Psoas muscle (tissue), 7 donors: ENCODE measurements at regions not wholly inside any gene's neighbourhood (a gene's known extent, or its start where the extent isn't known, plus 50 kb on each side); places are given as distances from the start of the nearest gene placed in this dataset.

ENCODE experiments used
- ATAC-seq, 4 donors: fragments of 200-7000 bp; cut with Tn5 transposase; one replicate each; pipeline ENCODE4 v1.9.1; 2020; ENCODE audit warnings: moderate library complexity in 3 of 4, mild to moderate bottlenecking in 2 of 4
- DNase-seq, 2 donors: peaks; one replicate each; pipeline ENCODE4 v3.0.0-alpha.2; 2020
- H3K27ac ChIP-seq: fragments of 200-600 bp; one replicate; pipeline ENCODE4 v1.8.0; 2022
- H3K27me3 ChIP-seq, 3 donors: fragments of 200-600 bp in 1 of 3; one replicate each; pipeline versions ENCODE4 v1.6.1 to v1.8.0; 2013 to 2022; ENCODE audit warnings: low read length in 2 of 3, mild to moderate bottlenecking in 2 of 3, moderate library complexity in 1 of 3; ENCODE audit not compliant: insufficient read depth in 3 of 3
- H3K36me3 ChIP-seq, 2 donors: fragments of 200-600 bp in 1 of 2; one replicate each; pipeline versions ENCODE4 v1.6.1 to v1.8.0; 2013 to 2022; ENCODE audit warnings: low read depth in 1 of 2, mild to moderate bottlenecking in 1 of 2, moderate library complexity in 1 of 2; ENCODE audit not compliant: insufficient read depth in 1 of 2
- H3K4me1 ChIP-seq: fragments of 200-600 bp; one replicate; pipeline ENCODE4 v1.8.0; 2022
- H3K4me3 ChIP-seq: fragments of 200-600 bp; one replicate; pipeline ENCODE4 v1.8.0; 2022; ENCODE audit warnings: mild to moderate bottlenecking
- H3K9me3 ChIP-seq: fragments of 200-600 bp; one replicate; pipeline ENCODE4 v1.8.0; 2022
- WGBS, 3 donors: extraction: QIAGEN DNeasy Blood & Tissue Kit; methylation state at CpG; one replicate each; pipeline versions ENCODE4 v1.1.6 to v1.1.7; 2013; 5-methylcytosine and 5-hydroxymethylcytosine counted together
- intact Hi-C, 2 donors: fragments of 100-400 bp; cut with DNase I; formaldehyde crosslinking; loops; one replicate each; pipeline versions ENCODE4 v1.11.0 to v1.14.2; 2022
- TF ChIP-seq, protein P1 (sequence below): fragments of 200-600 bp; IDR thresholded peaks from one replicate; pipeline ENCODE4 v1.8.0; 2022; ENCODE audit warnings: antibody characterized with exemption
- donor health status: healthy with polysubstance abuse.
- donor health status: DM: no; HTN: no; CAD: no; lungs with moderate emphysema.
- donor health status: Bipolar disorder and iron deficiency.
- donor health status: healthy.
- donor health status: DM: yes; HTN: yes; CAD: no.
- donor health status: DM: no; HTN: no; CAD: no.
- donor health status: DM: yes; HTN: yes; CAD: no.

DNA sequence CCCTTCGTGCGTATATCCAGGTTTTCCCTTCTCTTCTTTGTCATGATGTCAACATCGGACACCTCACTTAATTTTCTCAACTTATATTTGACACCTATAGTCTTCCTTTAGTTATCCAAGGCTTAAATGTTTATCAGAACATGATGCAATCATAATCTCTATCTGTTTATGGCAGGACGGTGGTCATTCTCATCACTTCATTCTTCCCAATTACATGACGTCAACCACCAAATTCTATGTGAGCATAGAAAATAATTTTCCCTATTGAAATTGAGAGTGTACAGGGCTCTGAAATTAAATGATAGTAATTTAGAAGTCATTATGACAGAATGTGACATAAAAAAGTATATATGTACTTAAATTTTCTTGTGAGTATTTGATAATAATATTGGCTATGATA lies 345.4 kb downstream of the CDH9 start:
- Histone ChIP-seq H3K27ac (no peak overlapping the region), H3K4me1 (no peaks in the 10 kb centered on the region), H3K4me3 (no peak overlapping the region), H3K27me3 (no peaks in the 10 kb centered on the region), H3K36me3 (no peaks in the 10 kb centered on the region), H3K9me3 (no peaks in the 10 kb centered on the region)
- DNase-seq (no peak), ATAC-seq (no peak)
- 88 to 92% (median 92%) methylated on average over 5 of the region's 5 CpGs for WGBS, 3 donors
- TF ChIP-seq, protein P1, sequence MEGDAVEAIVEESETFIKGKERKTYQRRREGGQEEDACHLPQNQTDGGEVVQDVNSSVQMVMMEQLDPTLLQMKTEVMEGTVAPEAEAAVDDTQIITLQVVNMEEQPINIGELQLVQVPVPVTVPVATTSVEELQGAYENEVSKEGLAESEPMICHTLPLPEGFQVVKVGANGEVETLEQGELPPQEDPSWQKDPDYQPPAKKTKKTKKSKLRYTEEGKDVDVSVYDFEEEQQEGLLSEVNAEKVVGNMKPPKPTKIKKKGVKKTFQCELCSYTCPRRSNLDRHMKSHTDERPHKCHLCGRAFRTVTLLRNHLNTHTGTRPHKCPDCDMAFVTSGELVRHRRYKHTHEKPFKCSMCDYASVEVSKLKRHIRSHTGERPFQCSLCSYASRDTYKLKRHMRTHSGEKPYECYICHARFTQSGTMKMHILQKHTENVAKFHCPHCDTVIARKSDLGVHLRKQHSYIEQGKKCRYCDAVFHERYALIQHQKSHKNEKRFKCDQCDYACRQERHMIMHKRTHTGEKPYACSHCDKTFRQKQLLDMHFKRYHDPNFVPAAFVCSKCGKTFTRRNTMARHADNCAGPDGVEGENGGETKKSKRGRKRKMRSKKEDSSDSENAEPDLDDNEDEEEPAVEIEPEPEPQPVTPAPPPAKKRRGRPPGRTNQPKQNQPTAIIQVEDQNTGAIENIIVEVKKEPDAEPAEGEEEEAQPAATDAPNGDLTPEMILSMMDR = no peak
- intact Hi-C loops = no loop called here

DNA sequence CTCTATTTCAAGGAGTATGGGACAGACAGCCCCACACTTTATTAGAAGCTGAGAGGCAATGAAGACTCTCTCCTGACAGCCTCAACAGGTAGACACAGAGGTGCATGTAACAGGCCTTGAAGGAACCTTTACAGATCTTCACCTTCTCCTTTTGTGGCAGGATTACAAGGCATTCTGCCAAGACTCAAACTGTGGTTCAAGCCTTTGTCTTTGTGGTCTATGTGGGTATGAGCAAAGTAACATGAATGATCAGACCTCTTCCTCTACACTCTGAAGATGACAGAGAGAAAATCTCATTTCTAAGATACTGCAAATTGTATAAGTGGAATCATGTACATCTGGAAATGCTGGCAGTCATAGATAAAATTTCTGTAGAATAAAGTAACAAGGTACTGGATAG lies 346.9 kb downstream of the CDH9 start:
- H3K9me3 ChIP-seq = no peaks in the 10 kb centered on the region
- no peaks in the 10 kb centered on the region for H3K27me3 ChIP-seq
- H3K4me3 ChIP-seq = no peak overlapping the region
- intact Hi-C loops = no loop called here
- TF ChIP-seq, protein P1 = no peak
- no peak for DNase-seq
- ATAC-seq = no peak
- no peak overlapping the region for H3K27ac ChIP-seq
- H3K36me3 ChIP-seq = no peaks in the 10 kb centered on the region
- H3K4me1 ChIP-seq = no peaks in the 10 kb centered on the region

DNA sequence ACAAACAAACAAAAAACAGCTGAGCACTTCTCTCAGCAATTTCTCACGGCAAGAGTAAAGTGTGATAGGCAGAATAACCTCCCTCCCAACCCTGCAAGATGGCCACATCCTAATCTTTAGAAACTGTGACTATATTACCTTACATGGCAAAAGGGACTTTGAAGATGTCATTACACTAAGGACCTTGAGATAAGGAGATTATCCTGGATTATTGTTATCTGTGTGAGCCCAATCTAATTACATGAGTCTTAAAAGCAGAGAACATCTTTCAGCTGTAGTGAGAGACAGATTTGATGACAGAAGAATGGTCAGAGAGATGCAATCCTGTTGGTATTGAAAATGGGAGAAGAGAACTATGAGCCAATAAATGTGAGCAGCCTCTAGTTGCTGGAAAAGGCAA lies 347.9 kb downstream of the CDH9 start:
- H3K9me3 ChIP-seq = no peaks in the 10 kb centered on the region
- WGBS, 3 donors = 44 to 53% (median 49%) methylated on average over 1 of the region's 1 CpG
- no peak overlapping the region for H3K27ac ChIP-seq
- no peak overlapping the region for H3K4me3 ChIP-seq
- intact Hi-C loops = no loop called here
- no peaks in the 10 kb centered on the region for H3K36me3 ChIP-seq
- DNase-seq = no peak
- no peaks in the 10 kb centered on the region for H3K4me1 ChIP-seq
- TF ChIP-seq, protein P1 = no peak
- no peak for ATAC-seq
- H3K27me3 ChIP-seq = no peaks in the 10 kb centered on the region

DNA sequence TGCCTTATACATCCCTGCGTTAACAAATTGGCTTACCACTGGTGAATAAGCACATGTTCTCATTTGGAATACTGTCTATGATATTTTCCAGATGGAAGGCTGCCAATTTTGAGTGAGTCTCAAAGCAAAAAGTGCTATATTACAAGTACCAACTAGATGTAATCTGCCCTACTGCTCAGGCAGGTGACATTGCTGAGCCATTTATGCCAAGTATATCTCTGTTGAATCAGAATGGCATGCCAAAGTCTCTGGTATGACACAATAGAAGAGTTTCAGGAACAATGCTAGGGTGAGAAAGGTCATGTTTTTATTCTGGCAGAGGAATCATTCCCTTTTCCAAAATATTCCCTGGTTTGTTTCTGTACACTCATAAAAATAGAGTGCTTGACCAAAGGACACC lies 356.5 kb downstream of the CDH9 start:
- Histone ChIP-seq H3K27me3 (no peaks in the 10 kb centered on the region), H3K4me1 (no peaks in the 10 kb centered on the region), H3K27ac (no peak overlapping the region), H3K36me3 (no peaks in the 10 kb centered on the region), H3K4me3 (no peak overlapping the region), H3K9me3 (peaks cover 7% of the 10 kb centered on the region)
- WGBS, 3 donors = 67 to 76% (median 74%) methylated on average over 1 of the region's 1 CpG
- TF ChIP-seq, protein P1 = no peak
- intact Hi-C loops = no loop called here
- no peak for DNase-seq
- no peak for ATAC-seq

DNA sequence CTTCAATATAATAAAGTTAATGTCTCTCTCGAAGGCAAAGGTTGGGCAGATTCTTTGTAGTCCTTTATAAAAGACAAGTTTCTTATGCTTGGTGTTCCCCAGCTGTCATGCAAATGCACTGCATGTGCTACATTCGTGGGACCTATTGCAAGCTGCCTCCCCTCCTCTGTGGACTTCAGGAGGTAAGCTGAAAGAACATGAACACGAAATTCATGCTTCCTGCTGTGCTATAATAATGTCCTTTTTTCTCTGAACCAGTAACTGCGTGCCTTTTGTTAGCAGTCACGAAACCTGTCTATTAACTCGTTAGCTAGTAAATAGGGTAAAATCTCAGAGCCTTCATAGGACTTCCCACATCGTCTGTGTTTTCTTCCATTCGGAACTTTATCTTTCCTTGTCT lies 363.5 kb downstream of the CDH9 start:
- 68 to 70% (median 68%) methylated on average over 8 of the region's 8 CpGs for WGBS, 3 donors
- ATAC-seq = no peak
- no peak for DNase-seq
- no peaks in the 10 kb centered on the region for H3K36me3 ChIP-seq
- H3K27me3 ChIP-seq = no peaks in the 10 kb centered on the region
- H3K9me3 ChIP-seq = no peaks in the 10 kb centered on the region
- TF ChIP-seq, protein P1 = no peak
- H3K27ac ChIP-seq = no peak overlapping the region
- H3K4me3 ChIP-seq = no peak overlapping the region
- intact Hi-C loops = no loop called here
- H3K4me1 ChIP-seq = no peaks in the 10 kb centered on the region
